Osteocyte (in vitro differentiated cells): ENCODE measurements at regions not wholly inside any gene's neighbourhood (a gene's known extent, or its start where the extent isn't known, plus 50 kb on each side); places are given as distances from the start of the nearest gene placed in this dataset.

Experiments used
- DNase-seq: peaks from one replicate; pipeline ENCODE4 v3.0.0; 2021; ENCODE audit warnings: mixed read lengths; ENCODE audit not compliant: unreplicated experiment; ENCODE audit errors: extremely low spot score
- H3K27ac Mint-ChIP-seq: one replicate; pipeline ENCODE4 v1.8.0; 2021; ENCODE audit warnings: mild to moderate bottlenecking, mixed read lengths; ENCODE audit not compliant: unreplicated experiment
- H3K27me3 Mint-ChIP-seq: one replicate; pipeline ENCODE4 v1.8.0; 2021; ENCODE audit warnings: mixed read lengths; ENCODE audit not compliant: unreplicated experiment
- H3K36me3 Mint-ChIP-seq: one replicate; pipeline ENCODE4 v1.8.0; 2021; ENCODE audit warnings: mixed read lengths; ENCODE audit not compliant: unreplicated experiment
- H3K4me1 Mint-ChIP-seq: one replicate; pipeline ENCODE4 v1.8.0; 2021; ENCODE audit warnings: mixed read lengths; ENCODE audit not compliant: unreplicated experiment
- H3K4me3 Mint-ChIP-seq: one replicate; pipeline ENCODE4 v1.8.0; 2021; ENCODE audit warnings: mild to moderate bottlenecking, moderate library complexity, mixed read lengths; ENCODE audit not compliant: unreplicated experiment
- H3K9me3 Mint-ChIP-seq: one replicate; pipeline ENCODE4 v1.8.0; 2021; ENCODE audit warnings: mixed read lengths; ENCODE audit not compliant: unreplicated experiment
- TF ChIP-seq, protein P1 (sequence below): fragments of 200-600 bp; sonication (generic); IDR thresholded peaks from 2 replicates; pipeline ENCODE4 v1.5.0; 2021; ENCODE audit warnings: antibody characterized with exemption, mild to moderate bottlenecking, moderate library complexity

DNA sequence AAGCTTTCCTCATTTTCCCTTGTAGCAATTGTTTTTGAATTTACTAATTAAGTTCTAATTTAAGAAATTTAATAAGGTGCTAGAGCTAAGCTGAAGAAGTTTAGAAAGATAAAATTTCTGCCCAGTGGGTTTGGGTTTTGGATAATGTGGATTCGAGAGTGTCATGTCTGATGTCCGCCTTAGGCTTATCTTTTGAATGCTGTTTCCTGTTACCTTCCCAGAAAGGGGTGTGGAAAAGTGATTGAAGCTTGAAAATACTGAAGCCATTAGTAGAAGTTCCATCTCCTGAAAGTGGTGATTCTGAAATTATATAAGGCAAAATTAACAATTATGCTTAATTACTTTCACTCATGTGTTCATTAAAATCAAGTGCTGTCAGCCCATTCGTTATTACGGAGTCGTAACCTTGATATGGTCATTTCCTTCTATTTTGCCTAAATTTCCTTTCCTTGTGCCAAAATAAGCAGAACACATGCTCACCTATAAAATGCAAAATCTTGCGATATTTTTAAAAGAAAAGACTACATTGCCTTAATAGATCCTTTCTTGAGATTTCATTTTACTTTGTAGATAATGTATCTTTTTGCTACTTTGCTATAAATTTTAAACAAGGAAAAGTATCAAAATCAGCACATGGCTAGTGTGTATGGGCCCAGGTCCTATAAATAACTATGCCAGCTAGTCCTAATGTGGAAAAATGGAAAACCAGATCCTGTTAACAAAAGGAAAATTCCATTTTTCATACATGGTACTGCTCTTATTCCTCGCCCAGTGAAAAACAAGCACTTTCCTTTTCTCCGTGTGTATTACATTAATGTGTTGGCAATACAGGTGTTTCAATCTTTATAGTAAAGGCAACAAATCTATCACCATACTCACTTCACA lies 97.3 kb downstream of the ICOS start:
- H3K4me1 Mint-ChIP-seq: peaks cover 2% of the 10 kb centered on the region
- H3K27ac Mint-ChIP-seq: no peak overlapping the region
- no peaks in the 10 kb centered on the region for H3K36me3 Mint-ChIP-seq
- H3K27me3 Mint-ChIP-seq: peaks cover 14% of the 10 kb centered on the region
- no peaks in the 10 kb centered on the region for H3K9me3 Mint-ChIP-seq
- TF ChIP-seq, protein P1, sequence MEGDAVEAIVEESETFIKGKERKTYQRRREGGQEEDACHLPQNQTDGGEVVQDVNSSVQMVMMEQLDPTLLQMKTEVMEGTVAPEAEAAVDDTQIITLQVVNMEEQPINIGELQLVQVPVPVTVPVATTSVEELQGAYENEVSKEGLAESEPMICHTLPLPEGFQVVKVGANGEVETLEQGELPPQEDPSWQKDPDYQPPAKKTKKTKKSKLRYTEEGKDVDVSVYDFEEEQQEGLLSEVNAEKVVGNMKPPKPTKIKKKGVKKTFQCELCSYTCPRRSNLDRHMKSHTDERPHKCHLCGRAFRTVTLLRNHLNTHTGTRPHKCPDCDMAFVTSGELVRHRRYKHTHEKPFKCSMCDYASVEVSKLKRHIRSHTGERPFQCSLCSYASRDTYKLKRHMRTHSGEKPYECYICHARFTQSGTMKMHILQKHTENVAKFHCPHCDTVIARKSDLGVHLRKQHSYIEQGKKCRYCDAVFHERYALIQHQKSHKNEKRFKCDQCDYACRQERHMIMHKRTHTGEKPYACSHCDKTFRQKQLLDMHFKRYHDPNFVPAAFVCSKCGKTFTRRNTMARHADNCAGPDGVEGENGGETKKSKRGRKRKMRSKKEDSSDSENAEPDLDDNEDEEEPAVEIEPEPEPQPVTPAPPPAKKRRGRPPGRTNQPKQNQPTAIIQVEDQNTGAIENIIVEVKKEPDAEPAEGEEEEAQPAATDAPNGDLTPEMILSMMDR: no peak
- no peak for DNase-seq
- no peak overlapping the region for H3K4me3 Mint-ChIP-seq

DNA sequence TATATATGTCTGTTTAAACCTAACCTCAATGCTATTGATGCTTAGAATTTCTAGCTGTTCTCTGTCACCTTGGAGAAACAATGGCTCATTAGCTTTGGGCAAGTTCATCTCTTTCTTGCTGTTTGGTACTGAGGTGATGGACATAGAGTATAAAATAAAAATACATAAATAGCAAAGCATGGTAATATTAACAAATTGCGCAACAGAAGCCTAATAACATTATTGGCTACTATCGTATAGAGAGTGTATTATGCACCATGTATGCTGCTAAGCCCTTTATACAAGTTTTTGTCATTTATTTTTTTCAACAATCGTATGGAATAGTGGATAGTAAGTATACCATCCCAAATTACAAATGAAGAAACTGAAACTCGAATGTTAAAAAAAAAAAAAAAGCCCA lies 100.1 kb downstream of the ICOS start:
- no peaks in the 10 kb centered on the region for H3K4me1 Mint-ChIP-seq
- H3K9me3 Mint-ChIP-seq: no peaks in the 10 kb centered on the region
- no peak for DNase-seq
- no peak overlapping the region for H3K27ac Mint-ChIP-seq
- H3K27me3 Mint-ChIP-seq: peaks cover 26% of the 10 kb centered on the region
- TF ChIP-seq, protein P1: no peak
- H3K36me3 Mint-ChIP-seq: no peaks in the 10 kb centered on the region
- no peak overlapping the region for H3K4me3 Mint-ChIP-seq

DNA sequence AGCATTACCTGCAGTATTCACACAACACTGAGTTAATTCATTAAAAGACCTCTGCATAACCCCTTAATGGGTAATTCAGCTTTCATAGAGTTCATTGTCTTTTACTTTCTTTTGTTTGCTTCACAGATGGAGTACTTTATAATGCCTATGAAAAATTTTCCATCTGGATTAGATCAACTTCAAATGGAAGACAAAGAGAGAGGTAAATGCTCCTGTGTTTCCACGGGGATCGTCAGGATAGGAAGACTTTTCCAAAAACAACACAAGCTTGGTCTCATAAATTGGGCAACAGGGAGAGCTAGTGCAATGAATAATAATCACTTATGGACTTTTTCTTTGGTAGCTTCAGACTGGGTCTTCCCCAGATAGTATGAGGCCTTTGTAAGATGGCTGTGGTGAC lies 100.7 kb downstream of the ICOS start:
- Mint-ChIP-seq H3K27me3 (peaks cover 26% of the 10 kb centered on the region), H3K9me3 (no peaks in the 10 kb centered on the region), H3K4me1 (no peaks in the 10 kb centered on the region), H3K27ac (no peak overlapping the region), H3K36me3 (no peaks in the 10 kb centered on the region), H3K4me3 (no peak overlapping the region)
- DNase-seq: no peak
- TF ChIP-seq, protein P1: no peak

DNA sequence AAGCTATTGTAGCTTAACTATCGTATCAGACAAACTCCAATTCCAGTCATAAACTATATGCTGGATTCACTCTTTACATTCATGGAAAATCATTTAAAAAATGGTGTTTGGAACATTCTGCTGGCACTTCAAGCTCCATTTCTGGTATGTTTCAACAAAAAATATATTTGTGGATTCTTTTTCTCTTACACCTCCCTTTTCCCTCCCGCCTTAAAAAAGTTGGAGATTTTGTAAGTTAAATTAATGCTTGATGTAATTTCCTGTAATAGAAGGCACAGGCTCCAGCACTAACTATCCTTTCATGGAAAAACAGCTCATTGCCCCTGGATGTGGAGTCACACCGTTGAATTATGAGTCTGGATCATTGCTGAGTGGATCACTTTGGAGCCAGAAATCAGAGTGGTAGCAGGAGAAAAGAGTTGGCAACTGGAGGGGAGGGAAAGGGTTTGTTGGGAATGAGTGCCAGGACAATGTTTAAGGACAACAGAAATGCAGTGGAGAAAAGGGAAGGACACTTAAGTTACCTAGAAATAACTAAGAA lies 102.8 kb downstream of the ICOS start:
- TF ChIP-seq, protein P1: no peak
- no peak for DNase-seq
- no peak overlapping the region for H3K4me3 Mint-ChIP-seq
- peaks cover 33% of the 10 kb centered on the region for H3K27me3 Mint-ChIP-seq
- no peaks in the 10 kb centered on the region for H3K4me1 Mint-ChIP-seq
- H3K36me3 Mint-ChIP-seq: no peaks in the 10 kb centered on the region
- H3K9me3 Mint-ChIP-seq: no peaks in the 10 kb centered on the region
- no peak overlapping the region for H3K27ac Mint-ChIP-seq

DNA sequence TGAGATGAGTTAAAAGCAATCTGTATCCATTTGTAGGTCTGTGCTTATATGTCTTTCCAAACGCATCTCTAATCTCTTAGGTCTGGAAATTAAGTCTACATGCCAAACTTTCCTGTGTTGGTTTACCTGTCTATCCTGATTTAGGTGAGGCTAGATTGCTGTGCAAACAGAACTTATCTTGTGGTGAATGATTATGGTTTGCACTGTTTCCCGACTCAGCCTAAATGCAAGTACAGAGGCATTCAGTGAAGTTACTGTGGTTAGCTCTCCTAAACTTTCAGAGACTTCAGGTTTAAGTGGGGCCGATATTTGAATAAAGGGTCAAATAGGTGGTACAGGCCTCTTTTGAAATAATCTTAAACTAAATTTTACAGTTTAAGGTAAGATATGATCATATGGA lies 103.5 kb downstream of the ICOS start:
- no peaks in the 10 kb centered on the region for H3K36me3 Mint-ChIP-seq
- TF ChIP-seq, protein P1: no peak
- H3K27me3 Mint-ChIP-seq: peaks cover 39% of the 10 kb centered on the region
- no peak overlapping the region for H3K27ac Mint-ChIP-seq
- no peaks in the 10 kb centered on the region for H3K9me3 Mint-ChIP-seq
- DNase-seq: no peak
- H3K4me3 Mint-ChIP-seq: no peak overlapping the region
- H3K4me1 Mint-ChIP-seq: no peaks in the 10 kb centered on the region
